ENCODE measurements at regions not wholly inside any gene's neighbourhood (a gene's known extent, or its start where the extent isn't known, plus 50 kb on each side); places are given as distances from the start of the nearest gene placed in this dataset.

DNA sequence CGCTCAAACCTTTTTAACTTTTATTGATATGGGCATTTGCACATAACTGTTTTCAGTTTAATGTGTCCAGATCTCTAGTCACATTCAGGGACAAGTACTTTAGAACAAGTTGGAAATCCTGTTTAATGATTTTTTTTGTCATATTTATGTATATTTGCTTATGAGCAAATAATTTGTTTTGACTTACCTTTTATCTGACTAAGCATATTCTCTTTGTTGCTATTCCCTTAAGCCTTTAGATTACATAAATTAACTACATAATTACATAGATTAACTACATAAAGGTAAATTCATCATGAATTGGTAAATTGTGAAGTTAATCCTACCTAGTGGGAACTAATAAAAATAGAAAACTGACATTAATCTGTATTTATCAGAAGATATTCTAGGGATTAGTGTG is 523.5 kb upstream of the MAN1A1 start:
- Histone ChIP-seq H3K4me3 (no peak overlapping the region), H3K27ac (no peak overlapping the region), H3K36me3 (no peaks in the 10 kb centered on the region), H3K27me3 (no peaks in the 10 kb centered on the region), H3K9me3 (no peaks in the 10 kb centered on the region), H3K4me1 (no peaks in the 10 kb centered on the region)
- DNase-seq: no peak
- no peak for TF ChIP-seq POLR2A (IDR thresholded peaks at IDR 0.05)
- no peak for TF ChIP-seq CTCF (IDR thresholded peaks at IDR 0.05)
- intact Hi-C loops (cut with DNase I; ENCODE audit: low total_unique reads): no loop called here

DNA sequence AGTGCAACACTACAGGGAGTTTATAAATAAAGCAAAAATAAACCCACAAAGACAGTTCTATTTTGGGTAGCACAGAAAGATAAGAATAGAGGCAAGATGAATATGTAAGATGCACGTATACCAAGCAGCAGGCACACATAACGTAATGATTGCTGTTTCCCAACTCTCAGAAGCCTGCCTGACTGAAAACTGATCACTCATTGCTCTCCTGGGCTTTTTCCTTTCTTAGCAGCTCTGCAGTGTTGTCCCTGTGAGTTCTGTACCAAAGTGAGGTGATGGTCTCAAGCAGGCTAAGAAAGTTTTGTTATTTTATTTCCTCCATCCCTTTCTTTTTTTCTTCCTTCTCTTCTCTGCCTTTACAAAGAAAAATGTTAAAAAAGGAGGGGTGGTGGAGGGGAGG is 522.0 kb upstream of the MAN1A1 start:
- H3K4me3 ChIP-seq: no peak overlapping the region
- intact Hi-C loops (cut with DNase I; ENCODE audit: low total_unique reads): no loop called here
- TF ChIP-seq POLR2A (IDR thresholded peaks at IDR 0.05): no peak
- TF ChIP-seq CTCF (IDR thresholded peaks at IDR 0.05): no peak

GRCh38 chr6:119865466-119866350 is 516.1 kb upstream of the MAN1A1 start:
- no peak overlapping the region for H3K4me3 ChIP-seq
- H3K36me3 ChIP-seq: no peaks in the 10 kb centered on the region
- no peak for DNase-seq
- intact Hi-C loops (cut with DNase I; ENCODE audit: low total_unique reads): no loop called here
- TF ChIP-seq CTCF (IDR thresholded peaks at IDR 0.05): no peak
- no peak for TF ChIP-seq POLR2A (IDR thresholded peaks at IDR 0.05)
- H3K27ac ChIP-seq: no peak overlapping the region
- H3K4me1 ChIP-seq: no peaks in the 10 kb centered on the region
- no peaks in the 10 kb centered on the region for H3K27me3 ChIP-seq
- peaks cover 0 to 3% of the 10 kb centered on the region in 2 donors for H3K9me3 ChIP-seq

More for the DNA sequence above, 522.0 kb upstream of the MAN1A1 start:
- no peak for DNase-seq
- Histone ChIP-seq H3K36me3 (no peaks in the 10 kb centered on the region), H3K4me1 (no peaks in the 10 kb centered on the region), H3K27ac (no peak overlapping the region), H3K9me3 (peaks cover 0 to 3% of the 10 kb centered on the region in 2 donors), H3K27me3 (no peaks in the 10 kb centered on the region)

DNA sequence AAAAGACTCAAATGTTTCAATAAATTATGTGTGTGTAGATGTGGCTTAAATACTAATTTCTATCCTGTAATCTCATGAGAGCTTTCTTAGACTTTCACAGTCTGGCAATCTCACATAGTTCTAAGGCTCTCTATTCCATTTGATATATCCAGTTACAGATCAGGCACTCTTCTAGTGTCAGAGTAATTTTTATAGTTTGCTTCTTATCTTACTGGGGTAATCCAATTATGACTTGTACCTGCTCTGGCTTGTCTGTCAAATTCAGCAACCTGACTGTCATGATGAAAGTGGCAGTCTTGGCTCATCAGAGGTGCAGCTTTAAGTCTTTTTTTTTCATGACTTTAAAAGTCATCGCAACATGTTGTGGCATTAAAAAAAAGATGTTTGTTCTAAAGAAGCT is 513.2 kb upstream of the MAN1A1 start:
- no peak for TF ChIP-seq CTCF (IDR thresholded peaks at IDR 0.05)
- TF ChIP-seq POLR2A (IDR thresholded peaks at IDR 0.05): no peak
- Histone ChIP-seq H3K4me1 (no peaks in the 10 kb centered on the region), H3K27me3 (no peaks in the 10 kb centered on the region), H3K4me3 (no peak overlapping the region), H3K9me3 (peaks cover 0 to 3% of the 10 kb centered on the region in 2 donors), H3K36me3 (no peaks in the 10 kb centered on the region), H3K27ac (no peak overlapping the region)
- intact Hi-C loops (cut with DNase I; ENCODE audit: low total_unique reads): no loop called here
- no peak for DNase-seq

GRCh38 chr6:119858901-119859300 is 509.3 kb upstream of the MAN1A1 start:
- Histone ChIP-seq H3K9me3 (no peaks in the 10 kb centered on the region), H3K4me1 (no peaks in the 10 kb centered on the region), H3K4me3 (no peak overlapping the region), H3K27me3 (no peaks in the 10 kb centered on the region), H3K27ac (no peak overlapping the region), H3K36me3 (no peaks in the 10 kb centered on the region)
- TF ChIP-seq POLR2A (IDR thresholded peaks at IDR 0.05) (no peak), CTCF (IDR thresholded peaks at IDR 0.05) (no peak)
- intact Hi-C loops (cut with DNase I; ENCODE audit: low total_unique reads): no loop called here
- no peak for DNase-seq

Measured in uterus (tissue), 3 donors.